ENCODE measurements at regions not wholly inside any gene's neighbourhood (a gene's known extent, or its start where the extent isn't known, plus 50 kb on each side); places are given as distances from the start of the nearest gene placed in this dataset.
"Not testable (repeated sequence)": the region's sequence is repeated elsewhere in the genome, so short reads cannot be mapped to it uniquely, and the experiment has no call there.

GRCh38 chr16:87100306-87101058 lies 216.7 kb downstream of the C16orf95 start:
- DNase-seq (ENCODE audit: low spot score), result no peak

GRCh38 chr16:87101903-87102302 lies 215.3 kb downstream of the C16orf95 start:
- no peak for DNase-seq (ENCODE audit: low spot score)

- no peak for DNase-seq (ENCODE audit: low spot score)
These were observed 210.0 kb downstream of the C16orf95 start for GRCh38 chr16:87107201-87107600.

GRCh38 chr16:87108278-87108677 lies 208.9 kb downstream of the C16orf95 start:
- DNase-seq (ENCODE audit: low spot score), result no peak

GRCh38 chr16:87108941-87109340 lies 208.3 kb downstream of the C16orf95 start:
- no peak for DNase-seq (ENCODE audit: low spot score)

GRCh38 chr16:87114832-87115231 lies 202.4 kb downstream of the C16orf95 start:
- no peak for DNase-seq (ENCODE audit: low spot score)

- no peak for DNase-seq (ENCODE audit: low spot score)
These were observed 201.5 kb downstream of the C16orf95 start for GRCh38 chr16:87115646-87116045.

GRCh38 chr16:87117936-87118335 lies 199.3 kb downstream of the C16orf95 start:
- DNase-seq (ENCODE audit: low spot score), result no peak

GRCh38 chr16:87119168-87119567 lies 198.0 kb downstream of the C16orf95 start:
- no peak for DNase-seq (ENCODE audit: low spot score)

- DNase-seq (ENCODE audit: low spot score), result no peak
These were observed 197.4 kb downstream of the C16orf95 start for GRCh38 chr16:87119748-87120147.

GRCh38 chr16:87121816-87122215 lies 195.4 kb downstream of the C16orf95 start:
- DNase-seq (ENCODE audit: low spot score), result no peak

- no peak for DNase-seq (ENCODE audit: low spot score)
These were observed 193.7 kb downstream of the C16orf95 start for GRCh38 chr16:87123356-87124001.

- not testable (repeated sequence) for DNase-seq (ENCODE audit: low spot score)
These were observed 192.8 kb downstream of the C16orf95 start for GRCh38 chr16:87124405-87124804.

- DNase-seq (ENCODE audit: low spot score), result peak; percentile 76
These were observed 191.7 kb downstream of the C16orf95 start for GRCh38 chr16:87125206-87126155.

- no peak for DNase-seq (ENCODE audit: low spot score)
These were observed 190.7 kb downstream of the C16orf95 start for GRCh38 chr16:87126403-87127025.

- no peak for DNase-seq (ENCODE audit: low spot score)
These were observed 190.0 kb downstream of the C16orf95 start for GRCh38 chr16:87127061-87127765.

- no peak for DNase-seq (ENCODE audit: low spot score)
These were observed 189.4 kb downstream of the C16orf95 start for GRCh38 chr16:87127766-87128147.

- no peak for DNase-seq (ENCODE audit: low spot score)
These were observed 187.4 kb downstream of the C16orf95 start for GRCh38 chr16:87129771-87130170.

GRCh38 chr16:87131061-87131995 lies 185.9 kb downstream of the C16orf95 start:
- DNase-seq (ENCODE audit: low spot score), result no peak

GRCh38 chr16:87131996-87132345 lies 185.2 kb downstream of the C16orf95 start:
- no peak for DNase-seq (ENCODE audit: low spot score)

Measured in D341Med (cell line).